H9 (cell line): ENCODE measurements at regions not wholly inside any gene's neighbourhood (a gene's known extent, or its start where the extent isn't known, plus 50 kb on each side); places are given as distances from the start of the nearest gene placed in this dataset.
"Not testable (repeated sequence)": the region's sequence is repeated elsewhere in the genome, so short reads cannot be mapped to it uniquely, and the experiment has no call there.

Experiments
- DNase-seq: peaks from one replicate; pipeline ENCODE4 v3.0.0-alpha.2; 2017
- H2AFZ ChIP-seq: one replicate; pipeline ENCODE4 v1.6.1; 2013; ENCODE audit warnings: mild to moderate bottlenecking, low read length, control low read depth, moderate library complexity
- H2AK5ac ChIP-seq: 2 replicates; pipeline ENCODE4 v1.6.1; 2013; ENCODE audit warnings: low read length, control low read depth, mixed read lengths; ENCODE audit not compliant: insufficient read length
- H2BK120ac ChIP-seq: one replicate; pipeline ENCODE4 v1.6.1; 2013; ENCODE audit warnings: low read depth, mild to moderate bottlenecking, low read length, control low read depth, inconsistent platforms; ENCODE audit not compliant: poor library complexity, severe bottlenecking
- H2BK12ac ChIP-seq: 2 replicates; pipeline ENCODE4 v1.6.1; 2013; ENCODE audit warnings: low read length, control low read depth, mixed read lengths, low read depth; ENCODE audit not compliant: insufficient read length
- H2BK15ac ChIP-seq: 2 replicates; pipeline ENCODE4 v1.6.1; 2013; ENCODE audit warnings: low read depth, low read length, control low read depth
- H2BK20ac ChIP-seq: one replicate; pipeline ENCODE4 v1.6.1; 2013; ENCODE audit warnings: low read depth, mild to moderate bottlenecking, low read length, control low read depth, inconsistent platforms; ENCODE audit not compliant: poor library complexity, severe bottlenecking
- H2BK5ac ChIP-seq: 2 replicates; pipeline ENCODE4 v1.6.1; 2013; ENCODE audit warnings: low read length, control low read depth, mixed read lengths; ENCODE audit not compliant: insufficient read length
- H3K14ac ChIP-seq: 2 replicates; pipeline ENCODE4 v1.6.1; 2013; ENCODE audit warnings: low read length, control low read depth; ENCODE audit not compliant: insufficient read depth
- H3K18ac ChIP-seq: 2 replicates; pipeline ENCODE4 v1.6.1; 2013; ENCODE audit warnings: low read depth, mild to moderate bottlenecking, mixed read lengths, low read length, control low read depth; ENCODE audit not compliant: insufficient read length
- H3K23ac ChIP-seq: 2 replicates; pipeline ENCODE4 v1.6.1; 2013; ENCODE audit warnings: low read length, control low read depth, mixed read lengths, low read depth; ENCODE audit not compliant: insufficient read length
- H3K23me2 ChIP-seq: 2 replicates; pipeline ENCODE4 v1.6.1; 2013; ENCODE audit warnings: low read depth, mild to moderate bottlenecking, mixed read lengths, low read length, control low read depth; ENCODE audit not compliant: insufficient read length, poor library complexity, severe bottlenecking
- H3K27ac ChIP-seq: 2 replicates; pipeline ENCODE4 v1.5.1; 2013; ENCODE audit warnings: low read length, control low read depth, mixed read lengths, low read depth; ENCODE audit not compliant: insufficient read length
- H3K27me3 ChIP-seq: 2 replicates; pipeline ENCODE4 v1.6.1; 2013; ENCODE audit warnings: low read length, control low read depth, inconsistent platforms; ENCODE audit not compliant: insufficient read depth
- H3K4ac ChIP-seq: 2 replicates; pipeline ENCODE4 v1.6.1; 2013; ENCODE audit warnings: low read depth, mild to moderate bottlenecking, control low read depth, inconsistent platforms, low read length, moderate library complexity
- H3K4me1 ChIP-seq: 2 replicates; pipeline ENCODE4 v1.6.1; 2013; ENCODE audit warnings: low read length, control low read depth, inconsistent platforms; ENCODE audit not compliant: insufficient read depth
- H3K4me2 ChIP-seq: 2 replicates; pipeline ENCODE4 v1.6.1; 2013; ENCODE audit warnings: low read length, control low read depth, mixed read lengths; ENCODE audit not compliant: insufficient read length, insufficient read depth
- H3K56ac ChIP-seq: 2 replicates; pipeline ENCODE4 v1.6.1; 2013; ENCODE audit warnings: low read depth, mild to moderate bottlenecking, mixed read lengths, low read length, control low read depth; ENCODE audit not compliant: insufficient read length
- H3K79me1 ChIP-seq: 2 replicates; pipeline ENCODE4 v1.6.1; 2013; ENCODE audit warnings: low read depth, mild to moderate bottlenecking, moderate library complexity, low read length, control low read depth, inconsistent platforms; ENCODE audit not compliant: insufficient read depth, poor library complexity, severe bottlenecking
- H3K79me2 ChIP-seq: 2 replicates; pipeline ENCODE4 v1.6.1; 2013; ENCODE audit warnings: low read length, control low read depth, inconsistent platforms; ENCODE audit not compliant: insufficient read depth
- H3K9ac ChIP-seq: 2 replicates; pipeline ENCODE4 v1.6.1; 2013; ENCODE audit warnings: low read length, control low read depth, mixed read lengths; ENCODE audit not compliant: insufficient read length; ENCODE audit errors: extremely low read depth
- H3K9me3 ChIP-seq: one replicate; pipeline ENCODE4 v1.6.1; 2013; ENCODE audit warnings: low read depth, low read length, inconsistent platforms; ENCODE audit not compliant: control insufficient read depth
- H3T11ph ChIP-seq: one replicate; pipeline ENCODE4 v1.6.1; 2013; ENCODE audit warnings: mild to moderate bottlenecking, low read length, control low read depth, inconsistent platforms
- H4K20me1 ChIP-seq: one replicate; pipeline ENCODE4 v1.6.1; 2013; ENCODE audit not compliant: control insufficient read depth, insufficient read length, insufficient read depth
- H4K5ac ChIP-seq: 2 replicates; pipeline ENCODE4 v1.6.1; 2013; ENCODE audit warnings: low read depth, mild to moderate bottlenecking, mixed read lengths, low read length, control low read depth; ENCODE audit not compliant: insufficient read length
- H4K8ac ChIP-seq: replicated peaks from 2 replicates; pipeline ENCODE4 v1.6.1; 2013; ENCODE audit warnings: low read length, control low read depth, mixed read lengths, low read depth; ENCODE audit not compliant: insufficient read length
- H4K91ac ChIP-seq: 2 replicates; pipeline ENCODE4 v1.6.1; 2013; ENCODE audit warnings: low read depth, mild to moderate bottlenecking, moderate library complexity, mixed read lengths, low read length, control low read depth; ENCODE audit not compliant: insufficient read length
- H3K27ac Mint-ChIP-seq, 3 experiments: 2 replicates in 2 of 3; 3 replicates in 1 of 3; pipeline ENCODE4 v1.8.0; 2020 to 2021; ENCODE audit warnings: mixed read lengths in 3 of 3, mild to moderate bottlenecking in 1 of 3, moderate library complexity in 1 of 3
- H3K27me3 Mint-ChIP-seq: 2 replicates; pipeline ENCODE4 v1.8.0; 2021; ENCODE audit warnings: low read depth, mild to moderate bottlenecking, moderate library complexity, mixed read lengths
- H3K36me3 Mint-ChIP-seq, 3 experiments: 2 replicates in 2 of 3; 3 replicates in 1 of 3; pipeline ENCODE4 v1.8.0; 2020 to 2021; ENCODE audit warnings: low read depth in 3 of 3, mixed read lengths in 3 of 3; ENCODE audit not compliant: insufficient read depth in 1 of 3
- H3K4me1 Mint-ChIP-seq, 2 experiments: 2 replicates each; pipeline ENCODE4 v1.8.0; 2020; ENCODE audit warnings: mixed read lengths in 2 of 2
- H3K4me3 Mint-ChIP-seq, 2 experiments: 2 replicates in 1 of 2; 3 replicates in 1 of 2; pipeline ENCODE4 v1.8.0; 2020 to 2021; ENCODE audit warnings: mild to moderate bottlenecking in 2 of 2, mixed read lengths in 2 of 2, moderate library complexity in 1 of 2
- H3K9me3 Mint-ChIP-seq, 2 experiments: 2 replicates in 1 of 2; 3 replicates in 1 of 2; pipeline ENCODE4 v1.8.0; 2020; ENCODE audit warnings: mild to moderate bottlenecking in 2 of 2, mixed read lengths in 2 of 2, moderate library complexity in 1 of 2
- WGBS: extraction: QIAGEN DNeasy Blood & Tissue Kit; methylation state at CpG from one replicate; pipeline ENCODE4 v1.1.7; 2013; ENCODE audit warnings: missing lambda C conversion rate, low lambda C conversion rate, mixed read lengths; ENCODE audit not compliant: insufficient read length; ENCODE audit errors: extremely low coverage; 5-methylcytosine and 5-hydroxymethylcytosine counted together

- WGBS = no CpG with 5 or more reads among the region's 15 CpGs
- Mint-ChIP-seq H3K9me3 (peaks cover 39 to 48% of the 10 kb centered on the region in 2 experiments), H3K27me3 (peaks cover 75% of the 10 kb centered on the region)
Measured at GRCh38 chr9:40939201-40939887, 189.1 kb downstream of the FOXD4L6 start.

More at GRCh38 chr9:40939201-40939887, 189.1 kb downstream of the FOXD4L6 start:
- not testable (repeated sequence) for H3K36me3 Mint-ChIP-seq, H2AFZ ChIP-seq, H3K27me3 ChIP-seq, H3K23ac ChIP-seq, H2BK15ac ChIP-seq, H3K23me2 ChIP-seq, H4K20me1 ChIP-seq, H2BK5ac ChIP-seq, H3K27ac Mint-ChIP-seq, H3K4me2 ChIP-seq, H3K4ac ChIP-seq, H2BK20ac ChIP-seq, H4K91ac ChIP-seq, DNase-seq, H3K18ac ChIP-seq, H3K9ac ChIP-seq, H2AK5ac ChIP-seq, H3K79me2 ChIP-seq, H4K8ac ChIP-seq, H3K9me3 ChIP-seq, H3K27ac ChIP-seq, H3K4me1 Mint-ChIP-seq, H3K4me1 ChIP-seq, H3K56ac ChIP-seq, H2BK12ac ChIP-seq, H3K4me3 Mint-ChIP-seq, H3K14ac ChIP-seq, H3K79me1 ChIP-seq, H3T11ph ChIP-seq, H4K5ac ChIP-seq, H2BK120ac ChIP-seq
